ENCODE measurements at regions not wholly inside any gene's neighbourhood (a gene's known extent, or its start where the extent isn't known, plus 50 kb on each side); places are given as distances from the start of the nearest gene placed in this dataset.

GRCh38 chr12:60052483-60052882 is 456.7 kb downstream of the SLC16A7 start:
- no peak for DNase-seq

GRCh38 chr12:60059180-60059579 is 463.4 kb downstream of the SLC16A7 start:
- no peak for DNase-seq

- no peak for DNase-seq
Observed at GRCh38 chr12:60066655-60067054, 470.8 kb downstream of the SLC16A7 start.

- DNase-seq = no peak
Observed at GRCh38 chr12:60070552-60070951, 474.7 kb downstream of the SLC16A7 start.

- DNase-seq = no peak
Observed at GRCh38 chr12:60071759-60072191, 475.9 kb downstream of the SLC16A7 start.

GRCh38 chr12:60072911-60073310 is 477.1 kb downstream of the SLC16A7 start:
- DNase-seq = no peak

- no peak for DNase-seq
Observed at GRCh38 chr12:60075091-60075490, 479.3 kb downstream of the SLC16A7 start.

- no peak for DNase-seq
Observed at GRCh38 chr12:60078026-60078425, 482.2 kb downstream of the SLC16A7 start.

- DNase-seq = no peak
Observed at GRCh38 chr12:60093428-60093827, 497.6 kb downstream of the SLC16A7 start.

DNA sequence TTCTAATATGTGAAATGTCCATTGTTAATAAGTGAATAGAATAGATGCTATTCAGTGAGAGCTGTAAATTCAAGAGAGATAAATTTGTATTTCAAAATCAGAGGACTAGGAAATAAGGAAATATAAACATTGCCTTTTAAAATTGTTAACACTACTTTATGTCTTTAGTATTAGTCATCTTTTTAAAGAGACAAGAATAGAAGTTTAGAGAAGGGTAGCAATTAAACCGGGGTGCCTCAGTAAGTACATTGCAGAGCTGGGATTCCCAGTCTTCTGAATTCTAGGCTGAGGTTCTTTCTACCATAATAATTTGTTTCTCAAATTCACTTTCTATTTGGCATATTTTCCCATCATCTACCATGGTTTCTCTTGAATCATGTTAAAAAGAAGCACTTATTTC is 498.6 kb downstream of the SLC16A7 start:
- DNase-seq = no peak

DNA sequence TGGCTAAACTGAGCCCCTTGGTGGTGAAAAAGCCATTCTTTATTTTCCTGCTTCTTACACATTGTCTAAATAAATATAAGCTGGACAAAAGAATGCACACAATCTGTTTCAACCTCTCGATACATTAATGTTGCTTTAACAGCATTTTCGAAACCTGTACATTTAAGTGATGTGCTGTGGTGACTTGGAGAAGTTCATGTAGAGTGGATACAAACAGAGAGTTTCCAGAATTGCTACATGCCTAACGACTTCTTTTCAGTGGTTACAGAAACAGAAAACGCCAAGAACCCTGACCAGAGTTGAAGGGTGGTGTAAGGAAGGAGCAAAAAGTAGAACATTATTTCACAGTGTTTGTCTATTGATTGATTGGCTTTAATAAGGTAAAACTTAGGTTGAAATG is 500.9 kb downstream of the SLC16A7 start:
- DNase-seq = no peak

DNA sequence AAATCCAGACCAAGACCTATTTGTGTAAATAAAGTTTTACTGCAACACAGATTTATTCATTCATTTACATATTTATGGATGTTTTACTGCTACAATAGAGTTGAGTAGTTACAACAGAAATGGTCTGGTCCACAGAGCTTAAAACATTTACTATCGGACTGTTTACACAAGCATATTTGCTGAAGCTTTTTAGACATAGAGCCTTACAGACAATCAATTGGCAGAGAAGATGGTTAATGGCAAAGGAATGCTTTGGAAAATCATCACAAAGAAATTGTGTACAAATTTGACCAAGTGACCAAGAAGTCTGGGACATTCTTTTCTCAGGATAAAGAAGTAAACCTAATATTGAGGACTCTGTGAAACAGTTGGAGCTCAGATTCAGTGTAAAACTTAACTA is 504.3 kb downstream of the SLC16A7 start:
- DNase-seq = no peak

GRCh38 chr12:60100852-60101251 is 505.0 kb downstream of the SLC16A7 start:
- peak; percentile 24 for DNase-seq

- no peak for DNase-seq
Observed at GRCh38 chr12:60101715-60102114, 505.9 kb downstream of the SLC16A7 start.

GRCh38 chr12:60106214-60106613 is 510.4 kb downstream of the SLC16A7 start:
- no peak for DNase-seq

- no peak for DNase-seq
Observed at GRCh38 chr12:60107992-60108391, 512.2 kb downstream of the SLC16A7 start.

DNA sequence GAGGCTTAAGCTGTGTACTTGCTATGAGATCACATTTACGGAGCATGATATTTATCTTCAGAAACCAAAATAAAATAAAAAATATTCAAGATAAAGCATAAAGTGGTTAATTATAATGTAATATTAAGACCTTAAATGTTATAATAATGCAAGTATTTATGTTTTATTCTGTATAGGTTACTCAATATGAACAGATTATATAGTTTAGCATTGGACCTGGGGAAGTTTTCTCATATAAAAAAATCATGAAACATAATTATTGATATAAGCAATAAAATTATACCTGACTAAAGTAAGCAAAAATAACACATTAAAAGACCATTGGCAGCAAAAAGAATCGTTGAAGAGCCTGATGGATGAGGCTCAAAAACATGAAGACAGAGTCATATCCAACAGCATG is 516.2 kb downstream of the SLC16A7 start:
- DNase-seq = no peak

GRCh38 chr12:60112763-60113162 is 516.9 kb downstream of the SLC16A7 start:
- no peak for DNase-seq

GRCh38 chr12:60114169-60114568 is 518.3 kb downstream of the SLC16A7 start:
- DNase-seq = no peak

- DNase-seq = no peak
Observed at GRCh38 chr12:60119327-60119726, 523.5 kb downstream of the SLC16A7 start.

DNA sequence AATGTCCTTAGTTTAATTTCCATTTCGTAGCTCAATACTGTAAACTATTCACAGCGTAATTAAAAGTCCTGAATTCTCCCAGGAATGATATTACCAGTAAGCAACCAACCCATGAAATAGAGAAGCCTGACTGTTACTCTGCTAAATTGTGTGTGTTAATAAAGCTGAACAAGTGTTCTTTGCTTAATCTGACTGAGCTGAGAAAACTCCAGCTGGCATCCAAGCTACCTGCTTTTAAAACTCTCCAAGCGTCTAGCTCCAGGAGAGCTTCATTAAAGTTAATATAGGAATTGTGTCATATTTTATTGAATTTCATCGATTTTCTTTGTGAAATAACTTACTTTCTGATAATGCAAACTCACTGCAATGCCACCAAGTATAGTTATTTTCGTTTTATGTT is 524.4 kb downstream of the SLC16A7 start:
- no peak for DNase-seq

DNA sequence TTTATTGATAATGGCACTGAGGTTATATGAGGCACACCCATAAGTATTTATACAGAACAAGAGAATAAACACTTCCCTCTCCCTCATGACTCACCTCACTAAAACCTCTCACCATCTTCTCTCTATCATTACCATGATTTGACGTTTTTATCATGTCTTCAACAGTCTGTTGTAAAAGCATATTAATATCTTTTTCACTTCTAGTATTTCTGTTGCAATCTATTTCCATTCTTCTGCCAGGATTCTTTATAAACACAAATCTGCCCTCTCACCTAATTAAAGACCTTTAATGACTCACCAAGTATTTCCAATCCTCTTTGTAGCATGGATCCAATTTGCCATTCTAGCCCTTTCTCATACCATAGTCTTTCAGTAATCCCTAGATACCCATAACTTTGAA is 527.7 kb downstream of the SLC16A7 start:
- no peak for DNase-seq

GRCh38 chr12:60137513-60137912 is 541.7 kb downstream of the SLC16A7 start:
- DNase-seq = no peak

DNA sequence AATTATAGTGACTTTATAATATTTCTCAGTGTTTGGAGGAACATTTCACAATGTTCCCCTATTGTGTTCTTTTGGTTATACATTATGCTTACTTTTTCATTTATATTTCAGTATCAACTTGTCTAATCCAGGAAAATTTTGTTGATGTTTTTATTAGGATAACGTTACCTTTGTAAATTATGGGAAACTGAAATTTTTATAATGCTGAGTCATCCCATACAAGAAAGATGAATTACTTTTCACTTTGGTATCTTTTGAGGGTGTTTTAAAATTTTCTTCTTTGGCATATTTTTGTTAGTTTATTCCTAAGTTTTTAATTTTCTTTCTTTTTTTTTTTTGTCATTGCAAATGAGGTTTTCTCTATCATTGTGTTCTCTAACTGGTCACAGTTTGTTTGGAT is 542.7 kb downstream of the SLC16A7 start:
- DNase-seq = no peak

GRCh38 chr12:60144395-60144794 is 548.6 kb downstream of the SLC16A7 start:
- no peak for DNase-seq

DNA sequence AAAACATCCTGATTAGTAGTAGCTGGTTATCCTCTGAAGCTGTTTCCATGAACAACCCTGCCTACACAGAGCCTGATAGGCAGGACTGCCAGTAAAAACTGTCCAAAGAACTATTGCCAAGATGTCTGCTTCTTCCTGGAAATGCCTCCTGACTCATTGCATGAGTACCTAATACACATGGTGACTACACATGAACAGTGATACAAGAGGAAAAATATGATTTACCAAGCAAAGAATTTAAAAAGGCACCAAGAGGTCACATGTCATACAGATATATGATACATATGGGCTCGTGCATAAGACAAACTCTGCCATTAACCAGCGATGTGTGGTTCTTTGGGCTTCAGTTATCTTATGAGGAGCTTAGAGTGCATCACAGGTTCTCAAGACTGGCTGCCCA is 552.3 kb downstream of the SLC16A7 start:
- no peak for DNase-seq

All from NCI-H510A treated with DMSO at 0.1 percent for 48 hours (cell line).